ENCODE measurements at regions not wholly inside any gene's neighbourhood (a gene's known extent, or its start where the extent isn't known, plus 50 kb on each side); places are given as distances from the start of the nearest gene placed in this dataset.

DNA sequence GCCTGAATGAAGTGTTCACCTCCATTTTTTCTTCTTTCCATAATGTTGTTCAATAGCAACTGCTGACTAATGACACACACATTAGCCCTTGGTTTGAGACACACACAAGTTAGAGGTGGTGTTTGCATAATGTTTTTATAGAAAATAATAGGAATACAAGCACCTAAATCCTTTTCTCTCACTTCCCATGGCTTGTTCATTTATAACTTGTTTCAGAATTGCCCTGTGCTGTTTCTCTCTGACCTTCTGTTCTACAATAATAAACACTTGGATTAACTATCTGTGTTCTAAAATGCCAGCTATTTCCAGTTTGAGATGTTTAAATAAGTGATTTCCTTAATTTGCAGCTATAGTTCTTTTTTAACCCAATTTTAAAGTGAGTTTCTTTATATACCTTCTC lies 525.1 kb upstream of the ROBO2 start:
- TF ChIP-seq POLR2AphosphoS5 (IDR thresholded peaks at IDR 0.05; ENCODE audit: low read depth, low read length) (no peak), POLR2A (IDR thresholded peaks at IDR 0.05; ENCODE audit: low read depth, low read length) (no peak), POU2F2 (IDR thresholded peaks at IDR 0.05; ENCODE audit: low read depth, low read length) (no peak)
